GM23338 (cell line): ENCODE measurements at regions not wholly inside any gene's neighbourhood (a gene's known extent, or its start where the extent isn't known, plus 50 kb on each side); places are given as distances from the start of the nearest gene placed in this dataset.

Experiments
- CTCF ChIP-seq, 2 experiments: fragments of 200-600 bp in 1 of 2; sonication (generic) in 1 of 2; conservative IDR thresholded peaks; 2 replicates each; pipeline versions ENCODE4 v1.5.1 to v1.6.1; 2016 to 2017; ENCODE audit warnings: antibody characterized with exemption in 2 of 2, low read depth in 2 of 2, mild to moderate bottlenecking in 2 of 2, moderate library complexity in 1 of 2
- EZH2 ChIP-seq: fragments of 200-600 bp; sonication (generic); IDR thresholded peaks from one replicate; pipeline ENCODE4 v1.8.0; 2017; ENCODE audit warnings: antibody characterized with exemption, mild to moderate bottlenecking, low read depth; ENCODE audit not compliant: unreplicated experiment
- EZH2phosphoT487 ChIP-seq: fragments of 200-600 bp; sonication (generic); IDR thresholded peaks from one replicate; pipeline ENCODE4 v1.8.1; 2018; ENCODE audit warnings: antibody characterized with exemption; ENCODE audit not compliant: unreplicated experiment
- NANOG ChIP-seq: IDR thresholded peaks from 2 replicates; pipeline ENCODE4 v1.6.1; 2016; ENCODE audit warnings: antibody characterized with exemption, borderline replicate concordance
- POLR2AphosphoS5 ChIP-seq: IDR thresholded peaks from 2 replicates; pipeline ENCODE4 v1.6.1; 2016; ENCODE audit warnings: antibody characterized with exemption, low read depth
- REST ChIP-seq: IDR thresholded peaks from one replicate; pipeline ENCODE4 v1.6.1; 2018; ENCODE audit warnings: antibody characterized with exemption; ENCODE audit not compliant: unreplicated experiment
- STAT1 ChIP-seq: IDR thresholded peaks from one replicate; pipeline ENCODE4 v1.6.1; 2016; ENCODE audit warnings: antibody characterized with exemption; ENCODE audit not compliant: unreplicated experiment
- ZNF462 ChIP-seq: fragments of 250-450 bp; sonication (Bioruptor Pico); IDR thresholded peaks from 2 replicates; pipeline ENCODE4 v1.5.0; 2020; ENCODE audit warnings: mild to moderate bottlenecking, moderate library complexity

GRCh38 chr2:122532072-122532344 is 776.6 kb downstream of the TSN start:
- TF ChIP-seq STAT1 (no peak), REST (no peak), CTCF (conservative IDR thresholded peaks at IDR 0.05; ENCODE audit: low read depth in 2 of 2) (no peak), NANOG (no peak), POLR2AphosphoS5 (no peak), EZH2 (no peak), EZH2phosphoT487 (no peak), ZNF462 (CRISPR knock-in tag) (no peak)
